Right lung (tissue), 2 donors: ENCODE measurements at regions not wholly inside any gene's neighbourhood (a gene's known extent, or its start where the extent isn't known, plus 50 kb on each side); places are given as distances from the start of the nearest gene placed in this dataset.

Experiments used
- DNase-seq, 2 donors: peaks; one replicate each; pipeline ENCODE4 v3.0.0-alpha.2; 2013

DNA sequence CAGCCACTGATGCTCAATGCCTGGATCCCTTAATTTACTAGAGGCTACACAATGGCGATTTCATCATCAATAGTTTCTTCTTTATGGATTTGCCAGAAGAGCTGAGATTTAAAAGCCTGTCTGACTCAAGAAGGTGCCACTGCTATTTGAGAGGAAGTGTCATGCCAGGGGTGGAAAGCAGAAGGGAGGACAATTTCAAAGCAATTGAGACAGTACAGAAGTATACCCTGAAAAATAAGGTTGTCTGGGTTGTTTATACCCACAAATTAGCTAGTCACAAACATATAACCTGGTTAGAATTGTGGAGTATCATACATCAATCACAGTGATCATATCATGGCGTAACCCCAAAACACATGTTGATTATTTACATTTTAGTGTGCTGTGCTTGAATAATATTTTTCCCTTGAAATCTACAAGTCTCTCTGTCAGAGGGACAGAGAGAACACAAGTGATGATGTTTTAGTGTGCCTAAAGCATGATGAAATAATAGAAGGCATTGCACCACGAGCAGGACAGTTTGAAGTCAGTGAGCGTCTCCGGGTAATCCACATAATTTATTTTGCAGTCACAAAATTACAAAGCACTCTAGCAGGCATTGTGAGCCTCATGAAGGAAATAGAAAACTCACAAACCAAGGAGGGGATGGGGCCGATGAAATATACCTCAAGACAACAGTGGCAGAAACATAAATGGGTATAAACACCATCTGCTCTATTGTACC lies 312.2 kb upstream of the SPRED2 start:
- DNase-seq: no peak

DNA sequence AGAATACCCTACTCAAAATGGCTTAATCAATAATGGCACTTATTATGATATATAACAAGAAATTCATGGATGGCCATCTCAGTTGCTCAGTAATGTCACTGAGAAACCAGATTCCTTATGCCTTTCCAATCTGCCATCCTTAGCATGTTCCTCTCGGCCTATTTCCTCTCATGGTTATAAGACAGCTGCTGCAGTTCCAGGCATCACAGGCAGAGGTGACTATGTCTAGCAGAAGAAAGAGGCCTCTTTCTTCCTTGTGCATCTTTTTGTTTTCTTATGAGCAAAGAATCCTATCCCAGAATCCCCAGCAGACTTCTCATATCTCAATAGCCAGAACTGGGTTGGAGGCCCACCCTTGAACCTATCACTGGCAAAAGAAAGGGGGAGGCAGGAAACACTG lies 310.6 kb upstream of the SPRED2 start:
- DNase-seq: no peak

DNA sequence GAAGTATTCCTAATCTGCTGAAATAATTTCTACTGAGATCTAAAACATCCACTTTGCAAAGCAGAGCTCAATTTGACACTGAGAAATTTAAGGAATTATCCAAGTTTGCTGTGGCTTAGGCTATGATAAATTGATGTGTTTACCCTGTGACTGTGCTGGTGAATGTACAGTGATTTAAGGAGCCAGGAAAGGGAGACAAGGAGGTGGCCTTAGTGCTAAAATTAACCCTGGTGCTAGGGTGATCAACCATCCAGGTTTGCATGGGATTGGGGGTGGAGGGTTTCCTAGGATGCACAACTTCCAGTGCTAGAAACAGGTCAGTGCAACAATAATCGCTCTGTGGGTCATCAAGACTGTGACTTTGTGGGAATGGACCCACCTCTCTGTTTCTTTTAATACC lies 307.5 kb upstream of the SPRED2 start:
- no peak for DNase-seq

DNA sequence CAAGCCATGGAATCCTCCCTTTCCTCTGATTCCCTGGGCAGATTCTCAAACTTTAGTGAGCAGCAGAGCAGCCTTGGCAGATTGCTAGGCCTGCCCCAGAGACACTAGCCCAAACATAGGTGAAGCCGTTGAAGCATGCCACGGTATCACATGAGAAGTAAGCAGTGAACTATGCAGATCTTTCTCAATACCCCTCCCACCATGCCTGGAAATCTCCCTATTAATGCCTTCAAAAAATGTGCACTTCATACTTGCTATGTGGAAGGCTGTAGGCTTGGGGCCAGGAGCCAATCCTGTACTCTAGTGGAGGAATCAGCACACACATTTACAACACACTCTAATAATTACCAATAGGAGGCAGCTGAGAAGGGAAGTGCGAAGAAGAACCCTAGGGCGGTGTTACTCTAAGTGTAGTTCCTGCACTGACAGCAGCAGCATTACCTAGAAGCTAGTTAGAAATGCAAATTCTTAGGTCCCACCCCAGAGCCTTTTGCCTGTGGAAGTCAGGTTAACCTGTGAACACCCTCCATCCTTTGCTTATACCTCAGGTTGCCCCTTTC lies 305.1 kb upstream of the SPRED2 start:
- no peak for DNase-seq

DNA sequence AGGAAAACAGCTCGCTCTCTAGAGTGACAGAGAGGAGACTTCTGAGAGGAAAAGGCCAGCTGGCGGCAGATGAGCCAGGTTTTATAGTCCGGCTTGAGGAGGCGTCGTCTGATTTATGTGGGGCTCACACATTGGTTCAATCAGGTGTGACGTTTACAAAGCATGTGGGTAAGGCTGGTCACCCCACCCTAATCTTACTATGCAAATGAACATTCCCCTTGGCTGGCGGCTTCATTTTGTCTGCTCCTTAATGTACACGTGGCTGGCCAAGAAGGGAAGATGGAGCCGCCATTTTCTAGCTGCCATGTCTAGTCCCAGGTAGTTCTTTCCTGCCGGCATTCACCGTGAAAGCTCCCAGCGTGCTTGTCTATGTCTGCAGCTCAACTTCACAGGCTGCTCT lies 299.1 kb upstream of the SPRED2 start:
- no peak for DNase-seq

DNA sequence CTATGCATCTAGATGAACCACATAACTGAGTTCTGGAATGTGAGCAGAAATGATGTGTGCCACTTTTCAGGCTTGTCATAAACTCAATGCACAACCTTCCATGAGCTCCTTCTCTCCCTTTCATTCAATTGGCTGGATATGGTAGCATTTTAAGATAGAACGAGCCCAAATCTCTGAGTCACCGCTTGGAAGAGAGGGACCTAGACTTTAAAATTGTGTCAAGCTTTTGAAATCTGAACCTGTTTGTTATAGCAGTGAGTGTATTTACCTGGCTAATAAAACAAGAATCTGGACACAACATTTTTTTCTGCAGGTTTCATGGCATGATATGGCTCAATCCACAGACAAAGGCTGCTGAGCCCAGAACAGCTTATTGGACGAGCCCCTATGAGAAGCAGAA lies 297.8 kb upstream of the SPRED2 start:
- no peak for DNase-seq

DNA sequence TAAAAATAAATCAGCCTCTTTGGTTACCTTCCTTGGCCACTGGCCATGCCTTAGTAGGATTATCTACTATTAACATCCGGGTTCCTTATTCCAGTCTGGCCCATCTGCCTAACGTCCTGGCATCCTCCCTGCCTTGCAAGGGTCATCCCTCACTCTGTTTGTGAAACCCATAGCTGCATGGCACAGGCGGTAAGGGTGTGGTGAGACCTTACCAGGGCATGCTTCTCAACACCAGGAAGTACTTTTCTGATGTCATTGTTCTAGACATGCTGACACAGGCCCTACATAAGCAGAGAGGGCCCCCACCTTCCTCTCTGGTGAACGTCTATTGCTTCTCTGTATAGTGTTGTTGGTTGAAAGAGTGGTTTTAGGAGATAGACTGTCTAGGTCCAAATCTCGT lies 296.8 kb upstream of the SPRED2 start:
- DNase-seq: no peak

DNA sequence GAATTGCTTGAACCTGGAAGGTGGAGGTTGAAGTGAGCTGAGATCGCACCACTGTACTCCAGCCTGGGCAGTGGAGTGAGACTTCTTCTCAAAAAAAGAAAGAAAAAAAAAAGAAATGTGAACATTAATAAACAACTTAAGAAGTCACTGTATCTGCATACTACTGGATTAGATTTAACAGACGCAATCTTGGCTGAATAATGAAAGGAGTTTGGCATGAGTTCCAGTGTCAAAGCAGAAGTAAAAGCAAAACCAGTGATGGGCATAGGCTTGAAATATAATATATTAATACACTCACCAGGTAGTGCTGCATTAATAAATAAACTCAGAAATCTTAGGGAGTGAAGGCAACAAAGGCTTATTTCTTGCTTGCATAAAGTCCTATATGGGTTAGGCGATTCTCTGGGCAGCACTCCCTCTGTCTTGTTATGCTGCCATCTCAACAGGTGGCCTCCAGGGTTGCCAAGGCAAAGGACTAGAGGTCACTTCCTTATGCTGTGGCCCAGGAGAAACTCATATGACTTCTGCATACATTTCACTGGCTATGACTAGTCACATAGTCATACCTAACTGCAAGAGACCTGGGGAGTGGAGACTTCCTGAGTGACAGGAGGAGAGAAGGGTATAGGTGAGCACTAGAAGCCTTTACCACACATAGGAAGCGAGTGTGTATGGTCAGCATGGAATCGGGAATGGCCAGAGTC lies 296.2 kb upstream of the SPRED2 start:
- DNase-seq: no peak

DNA sequence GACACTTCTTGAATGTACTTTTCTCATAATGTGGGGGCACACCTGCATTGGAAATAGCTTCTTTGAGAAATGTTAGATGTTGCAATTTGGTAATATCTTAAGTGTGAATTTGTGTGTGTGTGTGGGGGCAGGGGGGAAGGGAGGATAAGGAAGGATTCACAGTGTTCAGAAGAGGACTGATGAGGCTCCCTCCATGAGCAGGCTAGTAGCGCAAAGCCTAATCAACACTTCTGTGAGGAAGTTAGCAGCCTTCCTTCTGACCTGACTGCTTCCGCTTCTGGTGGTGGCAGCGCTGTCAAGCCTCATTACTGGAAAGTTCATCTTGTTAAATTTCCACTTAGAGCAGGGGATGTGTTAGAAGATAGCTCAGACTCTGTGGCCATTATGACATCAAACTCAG lies 295.4 kb upstream of the SPRED2 start:
- DNase-seq: no peak

DNA sequence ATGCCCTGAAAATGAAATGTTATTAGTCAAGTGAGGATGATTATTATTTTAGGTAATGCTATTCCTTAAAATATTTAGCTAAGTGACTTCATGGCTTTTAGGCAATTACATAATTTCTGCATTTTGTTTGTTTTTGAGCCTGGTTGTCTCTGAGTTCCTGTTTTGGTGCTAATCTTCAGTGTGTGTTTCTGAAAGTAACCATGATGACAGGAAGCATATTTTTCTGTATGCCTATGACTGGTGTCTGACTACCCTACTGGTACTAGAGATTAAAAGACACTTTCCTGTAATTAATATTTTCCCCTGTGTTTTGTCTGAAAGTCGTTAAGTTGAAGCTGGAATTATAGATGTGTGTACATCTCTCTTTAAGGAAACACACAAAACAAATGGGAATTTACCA lies 295.0 kb upstream of the SPRED2 start:
- DNase-seq: no peak

DNA sequence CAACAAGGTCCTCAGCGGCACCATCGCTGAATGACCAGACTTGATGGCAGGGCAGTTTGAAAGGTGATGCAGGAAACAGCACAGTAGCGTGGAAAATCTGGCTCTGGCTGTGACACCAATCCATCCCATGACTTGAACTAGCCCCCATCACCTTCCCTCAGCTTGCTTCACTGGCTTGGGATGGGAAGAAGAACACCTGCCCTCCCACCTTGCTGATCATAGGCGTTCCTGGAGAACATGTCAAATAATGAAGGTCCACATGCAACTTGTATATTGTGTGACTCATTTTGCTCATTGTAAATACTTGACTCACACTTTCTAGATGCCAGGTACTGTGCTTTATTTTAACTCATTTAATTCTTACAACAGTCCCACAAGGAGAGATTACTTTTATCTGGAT lies 292.4 kb upstream of the SPRED2 start:
- no peak for DNase-seq

DNA sequence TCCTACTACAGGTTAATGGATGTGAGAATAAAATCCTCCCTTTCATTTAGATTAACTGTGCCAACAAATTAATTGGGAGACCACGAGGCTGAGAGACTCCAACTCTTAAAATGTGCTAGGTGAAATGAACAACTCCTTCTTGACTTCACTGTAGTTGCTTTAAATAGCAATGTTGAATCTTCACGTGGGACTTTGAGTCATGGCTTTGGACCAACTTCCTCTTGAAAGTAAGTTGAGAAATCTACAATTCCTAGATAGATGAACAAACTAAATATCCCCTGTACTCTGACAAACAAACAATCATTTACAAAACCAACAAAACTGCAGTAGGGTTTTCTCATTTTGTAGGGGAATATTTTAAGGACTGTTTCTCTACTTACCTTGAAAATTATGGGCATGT lies 291.9 kb upstream of the SPRED2 start:
- DNase-seq: no peak

DNA sequence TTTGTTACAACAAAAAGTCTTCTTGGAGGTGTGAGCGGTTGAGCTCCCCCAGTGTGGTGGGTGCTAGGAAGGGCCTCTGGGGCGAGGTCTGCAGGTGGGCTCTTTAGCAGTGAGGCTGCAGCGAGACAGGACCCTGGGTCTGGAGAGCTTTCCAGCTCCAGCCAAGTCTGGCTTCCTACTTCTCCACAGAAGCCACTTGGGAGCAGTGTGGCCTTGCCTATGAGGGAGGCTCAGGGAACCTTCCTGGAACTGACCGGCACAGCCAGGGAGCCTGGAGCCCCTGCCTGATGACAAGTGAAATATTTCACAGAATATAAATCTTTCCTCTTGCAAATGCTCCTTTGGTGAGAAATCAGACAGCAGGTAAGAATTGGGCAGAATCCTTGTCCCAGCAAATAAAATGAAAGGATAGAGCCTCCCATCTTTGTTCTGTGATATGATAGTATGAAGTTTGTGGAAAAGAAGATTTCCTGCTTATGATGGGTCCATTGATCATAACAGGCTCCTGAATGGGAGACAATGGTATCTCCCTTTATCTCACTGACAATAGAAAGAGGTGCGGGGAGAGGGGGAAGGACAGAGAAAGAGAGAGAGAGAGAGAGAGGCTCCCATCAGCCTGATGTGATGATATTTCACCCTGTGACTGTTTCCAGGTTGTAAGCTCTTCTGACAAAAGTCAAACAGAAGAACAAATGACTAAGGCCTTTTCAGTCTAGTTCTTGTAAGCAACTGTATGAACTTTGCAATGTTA lies 289.8 kb upstream of the SPRED2 start:
- DNase-seq: peak in 1 of 2 donors; percentile 56

DNA sequence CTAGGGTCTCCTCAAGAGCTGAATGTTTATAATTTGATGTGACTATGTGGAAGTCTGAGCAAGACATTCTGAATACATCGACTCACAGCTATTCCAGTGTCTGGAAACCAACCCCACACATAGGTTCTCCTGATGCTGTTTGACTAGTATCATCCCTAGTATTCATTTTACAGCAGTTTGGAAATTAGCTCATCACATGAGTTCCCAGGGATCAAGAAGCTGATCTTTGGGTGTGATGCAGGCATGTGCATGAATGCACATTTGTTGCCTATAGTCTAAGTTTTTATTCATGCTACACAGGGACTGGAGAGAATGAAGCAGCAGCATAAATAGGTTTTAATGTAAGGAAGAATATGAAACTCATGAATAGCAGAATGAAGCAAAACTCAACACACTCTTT lies 284.3 kb upstream of the SPRED2 start:
- DNase-seq: peak in 1 of 2 donors; percentile 34

DNA sequence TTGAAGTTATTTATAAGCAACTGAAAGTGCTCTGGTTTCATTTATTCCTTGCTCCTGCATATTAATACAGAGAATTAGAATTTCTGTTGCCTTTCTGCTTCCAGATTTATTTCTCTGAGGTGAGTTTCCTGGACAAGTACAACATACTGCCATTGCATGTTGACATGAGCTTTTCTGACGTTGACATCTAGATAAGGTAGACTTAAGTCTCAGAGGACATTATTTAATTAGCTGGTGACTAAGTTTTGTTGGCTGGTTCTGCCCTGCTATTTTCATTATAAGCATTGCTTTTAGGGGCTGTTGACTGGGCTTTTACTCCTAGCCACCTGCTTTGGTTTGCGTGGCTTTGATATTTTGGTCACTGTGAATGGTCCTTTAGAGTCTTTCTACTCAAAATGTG lies 282.9 kb upstream of the SPRED2 start:
- DNase-seq: no peak

DNA sequence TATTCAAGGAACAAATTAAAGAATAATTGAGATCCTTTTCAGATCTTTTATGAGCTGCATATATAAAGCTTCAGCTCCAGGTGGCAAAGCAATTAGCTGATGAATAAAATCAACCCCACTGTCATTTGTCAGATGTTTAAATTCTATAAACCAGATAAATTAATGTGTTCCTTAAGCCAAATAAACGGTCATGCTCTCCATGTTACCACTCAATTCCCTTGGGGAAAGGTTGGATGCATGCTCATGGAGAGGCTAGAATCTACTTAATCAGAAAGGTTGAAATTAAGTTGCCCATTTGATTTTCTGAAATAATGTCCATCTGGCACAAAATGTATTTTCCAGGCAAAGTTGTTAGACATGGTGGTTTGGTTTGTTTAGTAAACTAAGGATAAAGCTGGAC lies 282.5 kb upstream of the SPRED2 start:
- no peak for DNase-seq

DNA sequence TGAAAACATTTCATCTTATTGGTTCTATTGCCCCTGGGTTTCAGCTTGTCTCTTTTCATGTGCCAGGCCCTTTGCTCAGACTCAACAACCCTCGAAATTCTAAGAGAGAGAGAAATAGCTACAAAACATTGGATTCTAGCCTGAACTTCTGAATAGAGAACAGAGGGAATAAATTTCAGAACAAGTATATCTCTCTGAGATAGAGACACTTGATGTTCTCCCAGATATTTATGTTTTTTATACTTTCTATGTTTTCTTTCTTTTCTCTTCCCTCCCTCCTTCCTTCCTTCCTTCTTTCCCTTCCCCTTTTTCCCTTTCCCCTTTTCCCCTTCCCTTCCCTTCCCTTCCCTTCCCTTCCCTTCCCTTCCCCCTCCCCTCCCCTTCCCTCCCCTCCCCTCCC lies 279.5 kb upstream of the SPRED2 start:
- no peak for DNase-seq

DNA sequence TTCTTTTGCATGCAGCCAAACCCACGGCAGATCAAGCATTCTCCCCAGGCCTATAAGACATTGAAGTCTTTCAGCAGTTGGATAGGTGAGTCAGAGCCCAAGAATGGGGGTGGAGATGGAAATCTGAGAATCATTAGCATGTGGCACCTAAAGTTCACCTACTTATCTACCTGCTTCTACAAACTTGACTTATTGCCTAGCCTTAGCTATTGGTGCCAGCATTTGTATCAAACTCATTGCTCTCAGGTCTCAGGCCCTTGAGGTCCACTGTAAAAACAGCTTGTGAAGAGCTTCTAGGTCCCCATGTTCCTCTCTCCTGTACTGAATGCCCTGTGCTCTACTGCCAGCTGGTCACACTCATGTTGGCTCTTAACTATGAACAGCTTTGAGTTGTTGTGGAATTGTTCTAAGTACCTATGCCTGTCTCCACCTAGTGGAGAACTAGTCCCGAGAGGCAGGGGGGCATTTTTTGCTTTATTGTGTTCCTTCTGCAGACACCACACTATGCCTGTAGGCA lies 278.4 kb upstream of the SPRED2 start:
- DNase-seq: no peak

DNA sequence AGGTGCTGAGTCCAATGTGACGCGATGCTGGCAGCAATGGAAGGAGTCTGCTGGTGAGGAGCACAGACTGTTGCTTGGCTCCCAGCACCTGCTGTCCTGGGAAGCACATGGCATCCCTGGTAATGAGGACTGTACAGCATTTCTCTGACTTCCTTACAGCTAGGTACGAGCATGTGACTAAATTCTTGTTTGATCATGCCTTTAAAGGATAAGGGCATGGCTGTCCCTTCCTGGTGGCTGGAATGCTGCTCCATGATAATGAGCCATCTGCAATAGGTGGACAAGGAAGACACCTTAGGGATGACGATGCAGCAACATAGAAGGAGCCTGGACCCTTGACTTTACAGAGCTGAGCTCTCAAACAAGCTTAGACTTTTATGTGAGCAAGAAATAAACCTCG lies 278.0 kb upstream of the SPRED2 start:
- no peak for DNase-seq

DNA sequence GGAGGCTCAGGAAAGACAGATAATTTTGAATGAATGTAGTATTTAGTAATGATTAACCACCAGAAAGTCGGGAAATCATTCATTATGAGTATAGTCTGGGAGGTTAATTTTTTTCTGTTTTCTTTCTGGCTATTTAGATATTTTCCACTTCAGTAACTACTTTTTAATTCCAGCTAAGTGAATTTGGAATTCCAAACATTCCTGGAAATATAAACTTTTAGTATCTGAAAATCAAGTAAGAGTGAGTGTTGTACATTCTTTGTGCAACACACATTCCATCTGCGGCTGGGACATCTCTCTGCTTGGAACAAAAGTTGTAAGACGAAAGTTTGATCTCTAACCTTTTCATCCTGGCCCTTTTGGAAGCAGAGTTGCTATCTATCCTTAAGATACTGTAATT lies 275.7 kb upstream of the SPRED2 start:
- DNase-seq: no peak

DNA sequence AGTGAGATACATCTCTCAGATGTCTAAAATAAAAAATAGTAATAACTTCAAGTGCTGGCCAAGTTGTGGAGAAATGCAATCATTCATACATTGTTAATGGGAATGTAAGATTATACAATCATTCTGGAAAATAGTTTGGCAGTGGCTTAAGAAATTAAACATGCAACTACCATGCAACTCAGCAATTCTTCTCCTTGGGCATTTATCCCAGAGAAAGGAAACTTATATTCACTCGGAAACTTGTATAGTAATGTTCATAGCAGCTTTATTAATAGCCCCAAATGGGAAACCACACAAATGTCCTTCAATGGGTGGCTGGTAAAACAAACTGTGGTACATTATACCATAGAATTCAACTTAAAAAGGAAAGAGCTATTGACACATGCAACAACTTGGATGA lies 274.0 kb upstream of the SPRED2 start:
- DNase-seq: no peak

DNA sequence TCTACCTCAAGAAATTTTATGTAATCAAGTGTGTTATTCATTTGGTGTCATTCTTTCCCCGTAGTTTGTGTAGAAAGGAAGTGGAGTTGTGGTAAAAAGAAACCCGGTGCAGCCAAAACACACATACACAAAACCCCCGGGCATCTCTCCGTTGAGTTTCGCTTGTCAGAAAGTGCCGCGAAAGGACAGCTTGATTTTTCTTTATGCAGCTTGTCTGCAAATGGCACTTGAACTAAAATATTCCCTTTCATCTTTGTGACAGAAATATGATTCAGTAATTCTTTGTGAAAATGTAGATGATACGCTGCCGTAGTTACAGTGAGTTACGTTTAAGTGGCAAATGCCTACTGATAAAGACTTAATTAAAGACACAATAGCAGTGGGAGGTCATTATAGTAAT lies 268.8 kb upstream of the SPRED2 start:
- no peak for DNase-seq

DNA sequence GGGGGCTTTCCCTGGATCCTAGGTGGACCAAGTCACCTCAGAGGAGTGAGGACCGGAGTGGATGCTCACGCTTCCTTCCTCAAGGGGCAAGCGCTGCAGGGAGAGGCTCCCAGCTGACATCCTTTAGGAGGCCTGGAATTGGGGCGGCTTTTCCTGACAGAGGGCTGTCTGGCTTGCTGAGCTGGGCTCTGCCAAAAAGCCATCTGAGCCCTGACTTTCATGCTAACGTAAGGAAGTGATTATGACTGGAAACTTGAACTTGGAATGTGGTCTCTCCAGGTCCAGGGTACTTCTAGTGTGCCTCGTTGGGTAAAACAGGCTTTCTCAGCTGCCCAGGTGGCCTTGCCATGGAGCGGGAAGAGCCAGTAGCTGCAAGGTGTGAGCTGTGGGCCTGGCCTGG lies 268.3 kb upstream of the SPRED2 start:
- DNase-seq: no peak
